ENCODE measurements at regions not wholly inside any gene's neighbourhood (a gene's known extent, or its start where the extent isn't known, plus 50 kb on each side); places are given as distances from the start of the nearest gene placed in this dataset.

- DNase-seq, result no peak
These were observed 50.4 kb upstream of the SERTAD2 start for GRCh38 chr2:64704161-64704560.

GRCh38 chr2:64704996-64705395, 51.3 kb upstream of the SERTAD2 start:
- no peak for DNase-seq

DNA sequence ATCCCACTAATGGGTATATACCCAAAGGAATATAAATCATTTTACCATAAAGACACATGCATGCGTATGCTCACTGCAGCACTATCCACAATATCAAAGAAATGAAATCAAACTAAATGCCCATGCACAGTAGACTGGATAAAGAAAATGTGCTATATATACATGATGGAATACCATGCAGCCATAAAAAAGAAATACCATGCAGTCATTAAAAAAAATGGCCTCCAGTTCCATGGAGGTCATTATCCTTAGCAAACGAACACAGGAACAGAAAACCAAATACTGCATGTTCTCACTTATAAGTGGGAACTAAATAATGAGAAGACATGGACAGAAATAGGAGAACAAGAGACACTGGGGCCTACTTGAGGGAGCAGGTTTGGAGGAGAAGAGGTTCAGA, 53.6 kb upstream of the SERTAD2 start:
- no peak for DNase-seq

DNA sequence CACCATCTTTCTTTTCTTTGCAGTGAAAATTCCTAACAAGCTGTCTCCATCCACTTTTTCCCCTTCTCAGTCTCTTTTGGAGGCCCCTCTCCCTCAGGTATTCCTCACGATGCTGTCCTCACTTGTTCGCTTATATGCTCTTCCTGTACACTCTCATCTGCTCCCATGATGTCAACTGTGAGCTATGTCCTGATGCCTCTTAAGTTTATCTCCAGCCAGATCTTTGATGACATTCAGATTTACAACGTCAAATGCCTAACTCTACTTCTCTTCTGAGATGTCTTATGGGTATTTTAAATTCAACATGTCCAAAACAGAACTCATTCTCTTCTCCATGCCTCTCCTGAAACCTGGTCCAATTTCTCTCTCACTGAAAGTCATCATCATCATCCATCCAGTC, 55.1 kb upstream of the SERTAD2 start:
- no peak for DNase-seq

GRCh38 chr2:64711252-64711800, 57.6 kb upstream of the SERTAD2 start:
- no peak for DNase-seq

GRCh38 chr2:64713686-64714085, 60.0 kb upstream of the SERTAD2 start:
- DNase-seq, result no peak

DNA sequence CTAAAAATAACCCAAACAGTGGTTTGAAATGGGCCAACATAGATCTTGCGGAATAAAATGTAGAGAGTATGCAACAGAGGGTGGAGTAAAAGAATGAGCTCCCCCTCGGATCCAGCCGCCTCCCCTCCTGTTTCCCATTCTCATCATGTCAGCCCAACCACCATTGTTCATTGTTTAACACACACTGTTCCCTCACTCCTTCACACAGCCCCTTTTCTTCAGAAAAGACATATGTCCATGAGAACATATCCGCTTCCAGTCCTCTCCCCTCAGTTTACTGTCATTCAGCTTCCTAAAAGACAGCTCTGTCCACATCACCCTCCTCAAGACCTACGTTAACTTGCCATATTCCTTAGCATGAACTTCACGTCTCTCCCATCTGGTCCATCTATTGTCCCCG, 62.9 kb upstream of the SERTAD2 start:
- no peak for DNase-seq

DNA sequence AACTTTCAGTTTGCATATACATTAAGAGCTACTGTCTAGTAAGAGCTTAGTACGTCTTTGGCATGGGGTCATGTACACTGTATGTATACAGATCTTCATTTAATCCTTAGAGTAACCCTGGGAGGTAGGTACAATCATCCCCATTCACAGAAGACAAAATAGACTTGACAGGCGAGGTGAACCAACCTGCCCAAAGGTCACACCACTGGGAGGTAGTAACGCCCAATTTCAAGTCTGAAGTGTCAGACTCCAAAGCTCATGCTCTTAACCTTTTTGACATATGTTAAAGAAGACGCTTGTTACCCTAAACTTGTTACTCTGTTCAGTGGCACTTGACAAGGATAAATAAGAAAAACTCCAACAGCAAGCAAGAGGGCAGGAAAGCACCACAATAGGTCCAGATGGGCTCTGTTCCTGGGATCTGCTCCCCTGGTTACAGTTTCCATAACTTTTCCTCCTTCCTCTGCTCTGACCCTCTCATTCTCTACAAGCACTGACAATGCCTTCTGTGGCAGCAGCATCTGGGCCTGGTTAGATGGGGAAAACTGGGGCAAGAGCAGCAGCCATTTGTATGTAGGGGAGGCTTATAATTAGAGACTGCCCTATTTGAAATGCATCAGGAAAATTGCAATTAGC, 64.7 kb upstream of the SERTAD2 start:
- DNase-seq, result no peak

DNA sequence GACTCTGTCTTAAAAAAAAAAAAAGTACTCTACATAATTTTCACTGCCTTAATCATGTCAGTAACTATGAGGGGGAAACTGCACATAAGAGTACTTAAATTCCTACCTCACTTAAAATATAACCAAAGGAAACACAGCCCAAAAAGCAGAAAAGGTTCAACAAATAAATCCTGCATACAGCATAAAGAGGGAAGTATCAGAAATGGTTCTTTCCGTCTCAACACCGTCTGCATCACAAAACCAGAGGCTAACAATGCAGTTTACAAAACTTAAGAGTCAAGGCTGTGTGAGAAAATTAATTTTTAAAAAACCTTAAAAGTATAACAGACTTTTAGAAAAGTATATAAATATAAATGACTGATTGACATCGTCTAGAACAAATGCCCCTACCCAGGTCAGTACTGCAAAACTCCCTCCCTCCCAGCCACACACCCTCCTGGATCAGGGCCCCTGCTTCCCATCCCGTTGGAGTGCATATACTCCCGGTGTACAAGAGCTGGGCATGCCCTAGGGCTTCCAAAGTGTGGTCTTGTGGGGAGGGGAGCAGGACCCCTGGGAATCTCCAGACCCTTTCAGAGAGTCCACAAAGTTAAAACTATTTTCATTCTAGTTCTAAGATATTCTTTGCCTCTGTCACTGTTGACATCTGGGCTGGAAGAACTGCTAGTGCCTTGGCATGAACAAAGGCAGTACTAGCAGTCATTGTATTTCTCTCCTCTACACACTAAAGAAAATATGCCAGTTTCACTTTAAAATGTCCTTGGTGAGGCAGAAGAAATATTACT, 67.0 kb upstream of the SERTAD2 start:
- no peak for DNase-seq

DNA sequence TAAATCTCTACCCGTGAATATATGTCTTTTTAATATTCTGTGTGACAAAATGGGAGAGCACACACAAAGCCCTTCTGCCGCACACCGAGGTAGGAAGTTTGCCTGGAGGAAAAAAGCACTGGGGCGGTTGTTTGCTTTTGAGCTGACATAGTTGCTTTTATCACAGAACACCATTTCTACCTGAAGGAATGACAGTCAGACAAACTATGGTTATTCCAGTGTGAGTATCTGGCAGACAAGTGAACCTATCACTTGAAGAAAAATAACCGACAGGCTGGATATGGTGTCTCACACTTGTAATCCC, 67.6 kb upstream of the SERTAD2 start:
- DNase-seq, result no peak

DNA sequence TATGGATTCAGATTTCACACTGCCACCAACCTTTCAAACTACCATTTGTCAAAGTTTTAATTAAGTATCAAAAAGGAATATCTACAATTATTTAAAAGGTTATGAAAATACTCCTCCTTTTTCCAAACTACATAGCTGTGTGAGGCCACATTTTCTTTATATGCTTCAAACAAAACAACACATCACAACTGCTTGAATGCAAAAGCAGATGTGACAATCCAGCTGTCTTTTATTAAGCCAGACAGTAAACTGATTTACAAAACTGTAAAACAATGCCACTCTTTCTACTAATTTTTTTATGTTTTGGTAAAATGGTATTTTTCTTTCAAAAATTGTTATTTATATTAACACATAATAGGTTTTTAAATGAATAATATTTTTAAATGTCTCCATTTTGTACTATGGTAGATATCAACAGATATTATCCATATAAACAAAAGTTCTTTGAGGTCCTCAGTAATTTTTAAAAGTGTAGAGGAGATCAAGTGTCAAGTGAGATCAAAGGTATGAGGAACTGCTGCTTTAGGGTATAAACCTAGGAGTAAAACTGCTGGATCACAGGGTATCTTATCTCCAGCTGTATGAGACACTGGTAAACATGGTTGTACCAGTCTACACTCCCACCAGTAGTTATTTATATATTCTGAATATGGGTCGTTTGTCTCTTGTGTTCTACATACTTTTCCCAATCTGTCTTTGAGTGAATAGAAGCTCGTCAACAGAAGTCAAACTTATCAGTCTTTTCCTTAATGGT, 68.8 kb upstream of the SERTAD2 start:
- DNase-seq, result no peak

- DNase-seq, result no peak
These were observed 73.5 kb upstream of the SERTAD2 start for GRCh38 chr2:64727013-64727767.

DNA sequence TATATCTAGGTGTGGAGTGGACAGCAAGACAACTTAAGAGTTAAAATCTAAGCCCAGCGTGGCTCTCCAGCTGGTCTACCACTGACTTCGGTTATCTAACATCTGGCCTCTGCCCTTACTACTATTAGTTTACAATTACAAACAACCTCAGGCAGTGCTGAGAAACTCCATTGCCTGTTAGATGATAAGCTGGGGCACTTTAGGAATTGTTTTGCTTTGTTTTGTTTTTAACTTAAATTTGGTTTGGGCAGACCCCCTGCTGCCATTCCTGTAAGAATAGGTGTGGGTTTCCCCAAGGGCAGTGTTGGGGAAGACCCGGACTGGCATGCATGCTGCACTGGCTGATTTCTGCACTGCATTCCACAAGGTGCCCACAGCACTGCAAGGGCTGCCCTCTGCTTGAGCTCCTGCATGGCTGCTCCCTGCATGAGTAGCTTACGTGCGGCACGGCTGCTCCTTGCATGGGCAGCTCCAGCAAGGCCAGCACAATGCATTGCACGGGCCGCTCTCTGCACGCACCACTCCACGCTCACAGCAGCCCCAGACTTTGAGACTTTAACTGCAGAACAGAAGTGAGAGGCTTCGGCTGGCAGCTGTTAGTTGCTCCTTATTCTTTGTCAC, 74.2 kb upstream of the SERTAD2 start:
- DNase-seq, result no peak

DNA sequence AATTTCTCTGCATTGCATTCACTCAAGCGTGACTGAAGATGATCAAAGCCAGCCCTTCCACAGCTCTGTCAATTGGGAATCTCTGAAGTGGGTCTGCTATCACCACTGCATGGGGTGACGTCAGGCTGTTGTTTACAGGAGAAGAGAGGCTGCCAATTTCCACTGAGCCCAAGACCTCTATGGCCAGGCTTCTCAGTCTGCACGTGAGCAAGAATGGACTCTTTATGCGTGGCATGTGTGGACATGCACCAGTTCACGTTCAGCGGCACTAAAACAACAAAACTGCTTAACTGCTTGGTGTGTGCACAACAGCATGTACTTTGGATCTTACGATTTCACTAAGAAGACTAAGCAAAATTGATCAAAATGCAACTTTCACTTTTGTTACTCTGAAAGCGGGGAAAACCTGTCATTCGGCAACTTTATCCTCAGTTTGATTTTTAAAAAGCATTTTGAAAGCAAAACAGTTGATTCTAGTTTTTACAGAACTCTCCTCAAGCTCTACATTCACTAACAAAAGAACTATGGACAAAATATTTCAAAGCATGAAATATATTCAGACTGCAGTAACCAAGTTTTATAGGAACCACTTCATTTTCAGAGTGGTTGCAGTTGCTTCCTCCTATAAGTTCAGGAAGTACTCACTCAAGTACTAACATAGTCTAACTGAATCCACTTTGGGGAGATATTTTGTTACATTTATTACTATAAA, 77.0 kb upstream of the SERTAD2 start:
- peak; percentile 95 for DNase-seq

GRCh38 chr2:64731263-64731643, 77.5 kb upstream of the SERTAD2 start:
- DNase-seq, result no peak

- DNase-seq, result no peak
These were observed 78.0 kb upstream of the SERTAD2 start for GRCh38 chr2:64731746-64732145.

DNA sequence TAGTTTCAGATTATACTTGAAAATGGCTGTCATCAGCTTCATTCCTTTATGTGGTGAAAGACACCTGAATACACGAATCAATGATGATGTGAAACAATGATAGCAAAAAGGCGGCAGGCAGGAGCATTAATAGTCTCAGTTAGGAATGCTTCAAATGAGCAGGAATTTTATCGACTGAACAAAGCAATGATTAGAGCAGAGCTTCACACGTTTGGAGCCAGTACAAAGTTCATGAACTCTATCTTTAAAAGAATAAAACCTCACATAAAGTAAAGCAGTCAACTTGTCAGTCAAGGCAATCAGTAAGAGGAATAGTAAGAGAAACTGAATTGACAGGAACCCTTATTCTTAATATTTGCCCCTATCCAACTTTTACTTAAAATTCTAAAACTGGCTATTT, 78.4 kb upstream of the SERTAD2 start:
- no peak for DNase-seq

GRCh38 chr2:64735504-64735903, 81.8 kb upstream of the SERTAD2 start:
- DNase-seq, result no peak

GRCh38 chr2:64737547-64737946, 83.8 kb upstream of the SERTAD2 start:
- no peak for DNase-seq

DNA sequence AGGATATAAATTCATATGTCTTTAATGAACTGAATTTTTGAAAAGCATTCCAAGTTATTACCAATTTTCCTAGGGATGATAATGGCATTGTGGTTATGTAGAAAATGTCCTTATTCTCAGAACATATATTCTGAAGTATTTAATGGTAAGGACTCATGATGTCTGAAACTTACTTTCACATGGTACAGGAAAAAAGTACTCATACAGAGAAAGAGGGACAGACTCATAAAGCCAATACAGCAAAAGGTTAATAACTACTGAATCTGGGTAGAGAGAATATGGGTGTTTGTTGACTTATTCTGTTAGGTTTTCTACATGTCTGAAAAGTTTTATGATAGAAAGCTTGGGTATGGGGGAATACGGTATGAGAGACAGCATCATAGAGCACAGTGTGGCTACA, 84.3 kb upstream of the SERTAD2 start:
- DNase-seq, result no peak

GRCh38 chr2:64742678-64743077, 89.0 kb upstream of the SERTAD2 start:
- no peak for DNase-seq

DNA sequence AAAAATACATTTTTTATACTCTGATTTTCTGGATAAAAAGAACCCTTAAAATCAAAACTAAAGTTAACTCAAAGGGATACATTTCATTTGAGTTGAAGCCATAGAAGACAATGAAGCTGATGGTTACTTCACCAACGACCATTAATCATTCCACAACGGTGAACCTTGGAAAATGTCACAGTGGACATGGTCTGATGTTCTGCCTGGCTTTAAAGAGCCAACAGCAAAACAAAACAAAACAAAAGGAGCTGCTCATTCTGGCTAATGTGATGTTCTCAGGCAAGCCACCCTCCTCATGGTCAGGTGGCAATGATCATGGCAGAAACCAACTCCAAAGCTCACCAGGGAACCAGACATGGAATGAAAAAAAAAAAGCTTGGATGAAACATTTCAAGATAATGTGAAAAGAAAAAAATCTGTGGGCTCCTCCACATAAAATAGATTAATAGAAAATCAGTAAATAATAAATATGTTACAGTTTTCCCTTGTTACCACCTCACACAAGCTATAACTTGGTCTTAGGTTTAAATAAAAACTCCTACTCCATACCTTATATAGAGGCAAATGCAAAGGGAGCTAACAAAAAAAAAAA, 90.1 kb upstream of the SERTAD2 start:
- no peak for DNase-seq
